ENCODE measurements at regions not wholly inside any gene's neighbourhood (a gene's known extent, or its start where the extent isn't known, plus 50 kb on each side); places are given as distances from the start of the nearest gene placed in this dataset.
"Not testable (repeated sequence)": the region's sequence is repeated elsewhere in the genome, so short reads cannot be mapped to it uniquely, and the experiment has no call there.

- DNase-seq, result no peak
Observed at GRCh38 chr7:17095931-17096330, 202.5 kb upstream of the AHR start.

- DNase-seq, result no peak
Observed at GRCh38 chr7:17097668-17098297, 200.7 kb upstream of the AHR start.

- no peak for DNase-seq
Observed at GRCh38 chr7:17098515-17098914, 199.9 kb upstream of the AHR start.

GRCh38 chr7:17099083-17099973, 199.1 kb upstream of the AHR start:
- no peak for DNase-seq

- DNase-seq, result not testable (repeated sequence)
Observed at GRCh38 chr7:17099974-17100509, 198.4 kb upstream of the AHR start.

GRCh38 chr7:17101207-17101696, 197.2 kb upstream of the AHR start:
- DNase-seq, result no peak

GRCh38 chr7:17103170-17103569, 195.3 kb upstream of the AHR start:
- DNase-seq, result no peak

- no peak for DNase-seq
Observed at GRCh38 chr7:17103984-17104383, 194.5 kb upstream of the AHR start.

- DNase-seq, result no peak
Observed at GRCh38 chr7:17104419-17104818, 194.0 kb upstream of the AHR start.

GRCh38 chr7:17105701-17106100, 192.8 kb upstream of the AHR start:
- DNase-seq, result no peak

GRCh38 chr7:17108049-17108584, 190.3 kb upstream of the AHR start:
- no peak for DNase-seq

GRCh38 chr7:17109020-17109419, 189.4 kb upstream of the AHR start:
- DNase-seq, result no peak

- DNase-seq, result not testable (repeated sequence)
Observed at GRCh38 chr7:17113770-17114169, 184.7 kb upstream of the AHR start.

- DNase-seq, result no peak
Observed at GRCh38 chr7:17118412-17118811, 180.0 kb upstream of the AHR start.

- no peak for DNase-seq
Observed at GRCh38 chr7:17120756-17121155, 177.7 kb upstream of the AHR start.

- no peak for DNase-seq
Observed at GRCh38 chr7:17121671-17122070, 176.8 kb upstream of the AHR start.

- no peak for DNase-seq
Observed at GRCh38 chr7:17123020-17123419, 175.4 kb upstream of the AHR start.

GRCh38 chr7:17126413-17127268, 171.8 kb upstream of the AHR start:
- DNase-seq, result no peak

- DNase-seq, result no peak
Observed at GRCh38 chr7:17129218-17129617, 169.2 kb upstream of the AHR start.

GRCh38 chr7:17130281-17131059, 168.0 kb upstream of the AHR start:
- no peak for DNase-seq

GRCh38 chr7:17131060-17131345, 167.4 kb upstream of the AHR start:
- no peak for DNase-seq

Measured in activated CD4-positive, alpha-beta T cell treated with anti-CD3 and anti-CD28 coated beads, Interleukin-2, amount 50 U/mL, for 48 hours (primary cell).